CD8-positive, alpha-beta memory T cell (primary cell): ENCODE measurements at regions not wholly inside any gene's neighbourhood (a gene's known extent, or its start where the extent isn't known, plus 50 kb on each side); places are given as distances from the start of the nearest gene placed in this dataset.

Experiments
- CTCF ChIA-PET: fragments of 350-600 bp; sonication (Branson Sonifier 250); formaldehyde crosslinking; loops from one replicate; lab custom pipeline; 2021; ENCODE audit warnings: antibody characterized with exemption; lab: Charles Lee
- POLR2A ChIA-PET: fragments of 350-600 bp; sonication (Branson Sonifier 250); formaldehyde crosslinking; loops from one replicate; lab custom pipeline; 2021; ENCODE audit warnings: antibody characterized with exemption; lab: Charles Lee
- DNase-seq, 5 donors: peaks; one replicate each; pipeline versions ENCODE4 v3.0.0 to v3.0.0-alpha.2; 2020 to 2022; ENCODE audit warnings: mixed read lengths in 1 of 5
- H3K27ac ChIP-seq: one replicate; pipeline ENCODE4 v1.7.0; 2013; ENCODE audit warnings: low read depth, mild to moderate bottlenecking, low read length, moderate library complexity
- H3K27me3 ChIP-seq: 2 replicates; pipeline ENCODE4 v1.7.0; 2013; ENCODE audit warnings: low read length, mild to moderate bottlenecking; ENCODE audit not compliant: insufficient read depth, poor library complexity, severe bottlenecking
- H3K36me3 ChIP-seq: 2 replicates; pipeline ENCODE4 v1.7.0; 2013; ENCODE audit warnings: mild to moderate bottlenecking, low read length, moderate library complexity; ENCODE audit not compliant: insufficient read depth
- H3K4me1 ChIP-seq: 2 replicates; pipeline ENCODE4 v1.7.0; 2013; ENCODE audit warnings: mild to moderate bottlenecking, low read length, moderate library complexity; ENCODE audit not compliant: insufficient read depth
- H3K4me3 ChIP-seq: 2 replicates; pipeline ENCODE4 v1.7.0; 2013; ENCODE audit warnings: mild to moderate bottlenecking, low read length
- H3K9me3 ChIP-seq: 2 replicates; pipeline ENCODE4 v1.7.0; 2013; ENCODE audit warnings: mild to moderate bottlenecking, low read length
- H3K27ac Mint-ChIP-seq, 8 donors: one replicate each; pipeline ENCODE4 v1.8.0; 2020 to 2021; ENCODE audit warnings: mixed read lengths in 8 of 8, mild to moderate bottlenecking in 6 of 8, inconsistent platforms in 3 of 8, moderate library complexity in 3 of 8
- H3K27me3 Mint-ChIP-seq, 2 donors: one replicate each; pipeline ENCODE4 v1.8.0; 2020 to 2021; ENCODE audit warnings: mixed read lengths in 2 of 2, mild to moderate bottlenecking in 1 of 2, moderate library complexity in 1 of 2
- H3K36me3 Mint-ChIP-seq, 3 donors: one replicate each; pipeline ENCODE4 v1.8.0; 2020 to 2021; ENCODE audit warnings: mixed read lengths in 3 of 3, inconsistent platforms in 1 of 3, mild to moderate bottlenecking in 1 of 3
- H3K4me1 Mint-ChIP-seq, 3 donors: one replicate each; pipeline ENCODE4 v1.8.0; 2020 to 2021; ENCODE audit warnings: mixed read lengths in 3 of 3, inconsistent platforms in 1 of 3, mild to moderate bottlenecking in 1 of 3
- H3K4me3 Mint-ChIP-seq, 7 donors: one replicate each; pipeline ENCODE4 v1.8.0; 2020 to 2021; ENCODE audit warnings: mixed read lengths in 7 of 7, mild to moderate bottlenecking in 6 of 7, moderate library complexity in 4 of 7, inconsistent platforms in 2 of 7
- H3K9me3 Mint-ChIP-seq, 5 donors: one replicate each; pipeline ENCODE4 v1.8.0; 2020 to 2022; ENCODE audit warnings: mixed read lengths in 5 of 5, mild to moderate bottlenecking in 3 of 5, moderate library complexity in 2 of 5, inconsistent platforms in 1 of 5

DNA sequence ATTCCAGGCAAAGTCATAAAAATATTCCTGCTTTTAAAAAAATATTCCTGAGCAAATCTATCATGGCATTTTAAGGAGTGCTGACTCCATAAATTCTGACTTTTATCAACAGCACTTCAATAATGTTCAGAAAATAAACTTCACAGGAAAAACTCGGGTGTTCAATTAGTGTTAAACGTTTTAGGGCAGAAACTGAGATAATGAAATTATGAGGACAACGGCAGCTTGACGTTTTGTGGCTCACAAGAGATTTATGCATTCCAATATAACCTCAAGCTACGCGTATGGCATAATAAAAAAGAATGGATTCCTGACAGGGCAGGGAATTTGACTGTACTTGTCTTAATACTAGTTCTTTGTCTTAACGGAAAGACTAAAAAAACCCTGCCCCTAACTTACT, 133.2 kb downstream of the ICOS start:
- no peaks in the 10 kb centered on the region for H3K4me1 ChIP-seq
- Mint-ChIP-seq H3K4me3 (no peak overlapping the region), H3K36me3 (no peaks in the 10 kb centered on the region), H3K4me1 (no peaks in the 10 kb centered on the region), H3K27me3 (peaks cover 2 to 12% of the 10 kb centered on the region in 2 donors), H3K27ac (no peak overlapping the region), H3K9me3 (no peaks in the 10 kb centered on the region)
- H3K36me3 ChIP-seq, result no peaks in the 10 kb centered on the region
- ChIA-PET POLR2A (no interaction called here), CTCF (no interaction called here)
- DNase-seq, result no peak
- H3K27ac ChIP-seq, result no peak overlapping the region
- no peaks in the 10 kb centered on the region for H3K27me3 ChIP-seq
- H3K4me3 ChIP-seq, result no peak overlapping the region
- H3K9me3 ChIP-seq, result no peaks in the 10 kb centered on the region

DNA sequence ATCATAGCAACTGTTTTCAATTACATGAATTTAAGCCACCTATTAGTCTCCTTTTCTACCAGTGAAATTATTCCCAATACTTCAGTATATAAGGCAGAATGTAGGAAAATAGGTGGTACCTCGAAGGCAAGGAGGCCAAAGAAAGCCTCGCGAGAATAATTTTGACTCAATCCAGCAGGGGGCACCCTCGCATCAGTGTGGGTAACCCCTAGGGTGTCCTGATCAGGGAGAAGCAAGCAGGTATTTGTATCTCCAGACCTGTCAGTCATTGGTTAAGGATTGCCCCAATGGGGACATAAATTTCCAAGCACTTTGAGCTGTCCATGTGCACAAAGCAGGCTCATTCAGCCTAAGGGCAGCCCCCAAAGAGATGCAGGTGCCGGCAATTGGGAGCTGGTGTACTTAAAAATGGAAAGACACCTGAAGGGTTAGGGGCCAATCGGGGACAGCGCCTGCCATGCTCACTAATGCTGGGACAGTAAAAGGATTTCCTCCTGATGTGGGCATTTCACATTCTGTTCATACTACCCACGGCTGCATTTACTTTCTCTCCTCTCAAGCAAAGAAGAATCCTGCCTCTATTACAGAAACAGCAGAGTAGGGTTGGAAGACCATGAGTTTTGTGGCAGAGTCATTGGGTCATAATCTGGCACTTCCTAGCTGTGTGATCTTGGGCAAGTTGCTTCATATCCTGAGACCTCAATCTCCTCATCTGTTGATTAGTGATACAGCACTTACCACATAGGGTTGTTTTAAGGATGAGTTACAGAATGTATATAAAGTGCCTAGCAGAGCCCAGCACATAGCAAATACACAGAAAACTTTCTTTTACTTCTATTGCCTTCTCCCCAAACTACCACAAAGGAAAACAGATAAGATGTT, 136.1 kb downstream of the ICOS start:
- POLR2A ChIA-PET, result no interaction called here
- peak in 4 of 5 donors; percentile 20 to 57 (median 30) for DNase-seq

DNA sequence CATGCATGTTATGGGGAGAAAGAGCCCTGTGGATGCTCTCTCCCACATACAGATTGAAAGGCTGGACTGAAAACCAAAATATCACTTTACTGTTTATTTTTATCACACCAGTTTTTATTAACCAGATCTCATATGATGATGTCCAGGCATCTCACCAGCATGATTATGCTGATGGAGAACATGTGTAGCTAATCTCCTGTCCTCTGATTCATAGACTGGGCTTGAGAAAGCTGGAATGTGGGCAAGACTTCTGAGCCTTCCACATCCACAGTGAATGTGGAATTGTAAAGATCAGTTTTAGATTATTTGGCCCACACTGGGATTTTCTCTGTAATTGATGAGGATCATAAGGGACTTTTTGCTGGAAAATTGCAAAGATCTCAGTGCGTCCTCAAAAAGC, 137.9 kb downstream of the ICOS start:
- Mint-ChIP-seq H3K9me3 (no peaks in the 10 kb centered on the region), H3K27me3 (peaks cover 0 to 5% of the 10 kb centered on the region in 2 donors), H3K36me3 (no peaks in the 10 kb centered on the region), H3K4me1 (no peaks in the 10 kb centered on the region), H3K27ac (no peak overlapping the region), H3K4me3 (no peak overlapping the region)
- Histone ChIP-seq H3K27me3 (no peaks in the 10 kb centered on the region), H3K4me1 (no peaks in the 10 kb centered on the region), H3K27ac (no peak overlapping the region), H3K9me3 (no peaks in the 10 kb centered on the region), H3K36me3 (no peaks in the 10 kb centered on the region), H3K4me3 (no peak overlapping the region)
- ChIA-PET POLR2A (no interaction called here), CTCF (no interaction called here)
- no peak for DNase-seq

More for the DNA sequence above, 136.1 kb downstream of the ICOS start:
- peaks cover 0 to 7% of the 10 kb centered on the region in 2 donors for H3K27me3 Mint-ChIP-seq
- no peaks in the 10 kb centered on the region for H3K4me1 Mint-ChIP-seq
- peak overlapping the region in 1 of 8 donors; percentile 47 for H3K27ac Mint-ChIP-seq
- Histone ChIP-seq H3K4me3 (no peak overlapping the region), H3K4me1 (no peaks in the 10 kb centered on the region), H3K9me3 (no peaks in the 10 kb centered on the region), H3K36me3 (no peaks in the 10 kb centered on the region), H3K27me3 (no peaks in the 10 kb centered on the region), H3K27ac (no peak overlapping the region)
- no peak overlapping the region for H3K4me3 Mint-ChIP-seq
- CTCF ChIA-PET, result interaction anchor here (0.8 to 1.9 kb wide), 4 partner anchors 16 to 108 kb away, joined by 4 to 7 read pairs (median 4); no protein-coding TSS in a partner anchor
- no peaks in the 10 kb centered on the region for H3K9me3 Mint-ChIP-seq
- no peaks in the 10 kb centered on the region for H3K36me3 Mint-ChIP-seq

DNA sequence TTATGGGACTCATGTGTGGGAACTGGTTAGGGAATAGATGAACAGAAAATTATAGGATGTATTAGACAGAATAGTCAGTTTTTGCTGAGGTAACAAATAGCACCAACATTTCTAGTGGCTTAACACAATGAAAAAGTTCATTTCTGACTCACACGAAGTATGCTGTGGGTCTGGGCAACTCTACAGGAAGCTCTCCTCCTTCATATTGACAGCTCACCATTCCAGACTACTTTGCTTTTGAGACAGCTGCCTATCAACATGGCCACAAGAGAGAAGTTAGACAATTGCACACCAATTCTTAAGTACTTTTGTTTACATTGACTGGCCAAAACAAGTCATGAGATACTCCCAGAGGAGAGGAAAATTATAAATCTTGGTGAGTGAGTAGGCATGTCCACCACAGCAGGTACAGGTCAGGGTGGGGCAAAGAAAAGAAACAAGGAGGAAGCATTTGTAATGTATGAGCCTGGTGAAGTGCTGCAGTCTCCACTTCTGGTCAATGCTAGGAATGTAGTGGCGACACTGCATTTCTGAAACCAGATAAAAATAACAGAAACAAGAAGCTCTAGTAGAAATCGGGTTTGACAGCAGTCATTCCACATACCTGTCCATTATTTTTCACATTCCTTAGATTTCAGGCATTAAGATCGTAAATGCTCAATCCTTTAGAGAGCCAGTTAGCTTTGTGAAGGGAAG, 141.6 kb downstream of the ICOS start:
- H3K9me3 Mint-ChIP-seq, result no peaks in the 10 kb centered on the region
- Histone ChIP-seq H3K27ac (no peak overlapping the region), H3K4me1 (no peaks in the 10 kb centered on the region), H3K27me3 (no peaks in the 10 kb centered on the region), H3K36me3 (no peaks in the 10 kb centered on the region), H3K9me3 (no peaks in the 10 kb centered on the region), H3K4me3 (no peak overlapping the region)
- POLR2A ChIA-PET, result no interaction called here
- H3K27ac Mint-ChIP-seq, result no peak overlapping the region
- H3K27me3 Mint-ChIP-seq, result no peaks in the 10 kb centered on the region
- no peak overlapping the region for H3K4me3 Mint-ChIP-seq
- no peaks in the 10 kb centered on the region for H3K4me1 Mint-ChIP-seq
- no peak for DNase-seq
- CTCF ChIA-PET, result no interaction called here
- H3K36me3 Mint-ChIP-seq, result no peaks in the 10 kb centered on the region

DNA sequence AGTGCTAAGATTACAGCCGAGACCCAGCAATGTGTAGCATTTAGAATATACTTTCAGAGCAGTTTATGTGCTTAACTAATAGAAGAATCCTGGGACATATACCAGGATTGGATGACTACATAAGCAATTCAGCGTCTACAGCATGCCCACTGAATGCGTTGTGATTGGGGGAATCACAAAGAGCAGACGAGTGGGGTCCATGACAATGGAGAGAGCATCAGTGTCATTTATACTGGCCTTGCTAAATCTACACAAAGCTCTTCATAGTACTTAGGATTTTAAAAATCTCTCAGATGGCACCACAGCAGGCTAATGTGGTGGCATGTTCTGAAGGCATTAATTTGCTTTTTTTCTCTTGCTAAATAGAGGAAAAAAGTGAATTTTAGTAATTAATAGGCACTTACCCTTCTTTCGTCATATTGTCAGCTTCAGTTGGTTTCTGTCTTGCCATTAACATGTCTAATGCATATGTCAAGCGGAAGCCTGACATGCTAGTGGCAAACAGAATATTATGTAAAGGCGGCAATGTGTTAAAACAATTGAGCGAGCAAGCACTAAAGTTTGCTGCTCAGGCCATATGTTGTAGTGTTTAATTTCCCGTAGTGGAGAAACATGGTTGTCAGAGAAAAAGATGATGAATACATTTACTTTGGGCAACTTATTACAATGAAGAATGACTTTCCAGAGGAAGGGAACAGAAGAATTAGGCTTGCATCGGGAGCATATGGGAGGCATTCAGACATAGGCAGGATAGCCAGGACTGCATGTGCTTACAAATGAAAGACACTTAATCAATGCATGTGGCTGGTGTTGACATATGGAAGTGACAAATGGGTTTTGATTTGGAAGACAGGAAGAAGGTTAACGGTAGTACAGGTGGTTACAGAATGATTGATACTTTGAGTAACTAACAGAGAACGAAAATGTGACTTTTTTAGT, 145.2 kb downstream of the ICOS start:
- Histone ChIP-seq H3K27ac (no peak overlapping the region), H3K4me1 (no peaks in the 10 kb centered on the region), H3K36me3 (no peaks in the 10 kb centered on the region), H3K9me3 (no peaks in the 10 kb centered on the region), H3K27me3 (no peaks in the 10 kb centered on the region), H3K4me3 (no peak overlapping the region)
- POLR2A ChIA-PET, result no interaction called here
- no peak overlapping the region for H3K4me3 Mint-ChIP-seq
- H3K4me1 Mint-ChIP-seq, result no peaks in the 10 kb centered on the region
- H3K27me3 Mint-ChIP-seq, result peaks cover 11% of the 10 kb centered on the region in 2 donors
- DNase-seq, result no peak
- CTCF ChIA-PET, result no interaction called here
- H3K9me3 Mint-ChIP-seq, result no peaks in the 10 kb centered on the region
- no peak overlapping the region for H3K27ac Mint-ChIP-seq
- H3K36me3 Mint-ChIP-seq, result no peaks in the 10 kb centered on the region

DNA sequence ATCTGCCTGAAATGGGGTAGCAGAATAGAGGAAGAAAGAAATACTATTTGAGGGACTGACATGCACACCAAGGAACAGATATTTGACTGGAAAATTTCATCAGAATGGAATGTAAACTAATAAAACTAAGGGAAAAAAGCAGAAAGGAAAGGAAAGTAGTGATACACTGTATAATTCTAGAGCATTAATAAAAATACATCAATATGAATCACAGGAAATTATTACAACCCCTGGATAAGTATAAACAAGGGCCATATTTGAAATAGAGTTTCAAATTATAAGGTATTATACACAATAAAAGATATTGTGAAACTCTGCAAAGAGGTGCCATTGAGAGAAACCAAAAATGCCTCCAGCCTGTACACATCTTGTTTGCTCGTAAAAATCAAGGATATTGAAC, 149.6 kb downstream of the ICOS start:
- Mint-ChIP-seq H3K4me3 (no peak overlapping the region), H3K27ac (no peak overlapping the region), H3K9me3 (no peaks in the 10 kb centered on the region), H3K36me3 (no peaks in the 10 kb centered on the region), H3K4me1 (no peaks in the 10 kb centered on the region), H3K27me3 (peaks cover 11% of the 10 kb centered on the region in 2 donors)
- Histone ChIP-seq H3K4me1 (no peaks in the 10 kb centered on the region), H3K27ac (no peak overlapping the region), H3K27me3 (no peaks in the 10 kb centered on the region), H3K4me3 (no peak overlapping the region), H3K36me3 (no peaks in the 10 kb centered on the region), H3K9me3 (no peaks in the 10 kb centered on the region)
- CTCF ChIA-PET, result no interaction called here
- POLR2A ChIA-PET, result no interaction called here
- DNase-seq, result no peak

DNA sequence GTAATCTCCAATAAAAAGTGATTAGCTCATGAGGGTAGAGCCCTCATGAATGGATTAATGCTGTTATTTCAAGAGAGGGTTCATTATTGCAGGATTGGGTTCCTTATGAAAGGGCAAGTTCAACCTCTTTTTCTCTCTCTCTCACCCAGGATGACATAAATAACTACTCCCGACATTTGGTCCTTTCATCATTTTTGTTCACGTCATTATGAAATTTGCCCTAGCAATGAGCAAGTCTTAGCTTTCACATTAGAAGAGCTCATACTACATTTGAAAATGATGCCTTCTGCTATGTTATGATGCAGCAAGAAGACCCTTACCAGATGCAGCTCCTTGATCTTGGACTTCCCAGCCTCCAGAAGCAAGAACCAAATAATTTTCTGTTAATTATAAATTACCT, 152.5 kb downstream of the ICOS start:
- H3K27me3 Mint-ChIP-seq, result peaks cover 7 to 12% of the 10 kb centered on the region in 2 donors
- Histone ChIP-seq H3K9me3 (no peaks in the 10 kb centered on the region), H3K36me3 (no peaks in the 10 kb centered on the region), H3K4me1 (no peaks in the 10 kb centered on the region), H3K27ac (no peak overlapping the region), H3K4me3 (no peak overlapping the region), H3K27me3 (no peaks in the 10 kb centered on the region)
- H3K36me3 Mint-ChIP-seq, result peaks cover 0 to 3% (median 0%) of the 10 kb centered on the region in 3 donors
- peaks cover 0 to 10% (median 0%) of the 10 kb centered on the region in 5 donors for H3K9me3 Mint-ChIP-seq
- no peak overlapping the region for H3K4me3 Mint-ChIP-seq
- H3K27ac Mint-ChIP-seq, result no peak overlapping the region
- ChIA-PET POLR2A (no interaction called here), CTCF (no interaction called here)
- no peak for DNase-seq
- H3K4me1 Mint-ChIP-seq, result no peaks in the 10 kb centered on the region
